Thyroid gland (tissue), 4 donors: ENCODE measurements at regions not wholly inside any gene's neighbourhood (a gene's known extent, or its start where the extent isn't known, plus 50 kb on each side); places are given as distances from the start of the nearest gene placed in this dataset.

Source experiments
- CTCF ChIP-seq, 6 experiments: fragments of 200-600 bp in 3 of 6; fragments of 450-650 bp in 3 of 6; sonication (generic) in 3 of 6; IDR thresholded peaks; one replicate each; pipeline ENCODE4 v1.5.1; 2016 to 2019; ENCODE audit warnings: antibody characterized with exemption in 6 of 6, mild to moderate bottlenecking in 2 of 6, inconsistent platforms in 1 of 6, moderate library complexity in 1 of 6
- POLR2A ChIP-seq, 2 donors: fragments of 450-650 bp; IDR thresholded peaks; one replicate each; pipeline ENCODE4 v1.6.1; 2017; ENCODE audit warnings: antibody characterized with exemption in 2 of 2, mild to moderate bottlenecking in 2 of 2, moderate library complexity in 1 of 2

- TF ChIP-seq CTCF (IDR thresholded peaks at IDR 0.05) = no peak
- no peak for TF ChIP-seq POLR2A (IDR thresholded peaks at IDR 0.05)
Measured at GRCh38 chr7:9328296-9328695, 894.9 kb downstream of the NXPH1 start.
